SK-N-SH (cell line): ENCODE measurements at regions not wholly inside any gene's neighbourhood (a gene's known extent, or its start where the extent isn't known, plus 50 kb on each side); places are given as distances from the start of the nearest gene placed in this dataset.
"Not testable (repeated sequence)": the region's sequence is repeated elsewhere in the genome, so short reads cannot be mapped to it uniquely, and the experiment has no call there.

Experiments
- FOXM1 ChIP-seq: IDR thresholded peaks from 2 replicates; pipeline ENCODE4 v1.4.0; 2012; ENCODE audit warnings: low read depth, mild to moderate bottlenecking
- MXI1 ChIP-seq: IDR thresholded peaks from 2 replicates; pipeline ENCODE4 v1.6.1; 2012; ENCODE audit warnings: mild to moderate bottlenecking, low read depth, low read length, improper control_type of control experiment
- NRF1 ChIP-seq: IDR thresholded peaks from 2 replicates; pipeline ENCODE4 v1.6.1; 2012; ENCODE audit warnings: low read depth, mild to moderate bottlenecking, low read length
- RCOR1 ChIP-seq: fragments of 150-350 bp; IDR thresholded peaks from 2 replicates; pipeline ENCODE4 v1.6.1; 2017; ENCODE audit warnings: antibody characterized with exemption, low read length
- SMC3 ChIP-seq: IDR thresholded peaks from 2 replicates; pipeline ENCODE4 v1.6.1; 2012; ENCODE audit warnings: low read depth, low read length, improper control_type of control experiment
- TF ChIP-seq, protein P1 (sequence below): fragments of 200-600 bp; sonication (generic); IDR thresholded peaks from 2 replicates; pipeline ENCODE4 v1.6.1; 2017; ENCODE audit warnings: antibody characterized with exemption, mild to moderate bottlenecking, moderate library complexity

DNA sequence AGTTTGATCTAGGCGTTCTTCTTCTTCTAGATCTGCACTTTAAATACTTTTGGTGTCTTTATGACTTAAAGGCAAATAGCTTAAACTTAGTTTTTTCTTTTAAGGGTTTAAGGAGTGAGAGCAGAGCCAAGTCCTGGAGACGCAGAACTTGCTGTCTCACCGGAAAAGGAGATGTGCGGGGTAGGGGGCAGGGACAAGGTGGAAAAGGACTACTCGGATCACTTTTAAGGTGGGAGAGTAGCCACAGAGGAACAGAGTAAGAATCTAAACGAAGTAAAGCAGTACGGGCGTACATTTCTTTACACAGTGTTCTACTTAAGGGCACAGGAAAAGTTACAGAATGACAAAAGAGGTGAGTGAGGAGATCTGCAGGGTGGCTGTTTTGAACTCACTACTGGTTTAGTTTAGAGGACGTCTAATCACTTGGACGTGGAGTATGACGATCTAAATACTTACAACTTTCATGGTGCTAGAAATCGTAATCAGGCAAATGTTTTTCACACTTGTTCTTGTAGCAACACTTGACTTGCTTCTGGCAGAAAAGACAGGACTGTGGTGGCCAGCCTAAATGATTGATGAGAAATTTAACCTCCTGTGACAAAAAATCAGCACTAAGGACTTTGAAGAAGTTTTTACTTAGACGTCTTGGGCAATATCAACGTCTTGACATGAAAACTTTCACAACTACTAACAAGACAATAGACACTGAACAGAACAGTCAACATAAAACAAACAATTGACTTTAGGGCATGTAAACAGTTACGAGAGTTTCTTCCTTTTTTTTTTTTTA, 127.0 kb downstream of the ART5 start:
- not testable (repeated sequence) for TF ChIP-seq FOXM1, SMC3, MXI1, NRF1, RCOR1
- TF ChIP-seq, protein P1, sequence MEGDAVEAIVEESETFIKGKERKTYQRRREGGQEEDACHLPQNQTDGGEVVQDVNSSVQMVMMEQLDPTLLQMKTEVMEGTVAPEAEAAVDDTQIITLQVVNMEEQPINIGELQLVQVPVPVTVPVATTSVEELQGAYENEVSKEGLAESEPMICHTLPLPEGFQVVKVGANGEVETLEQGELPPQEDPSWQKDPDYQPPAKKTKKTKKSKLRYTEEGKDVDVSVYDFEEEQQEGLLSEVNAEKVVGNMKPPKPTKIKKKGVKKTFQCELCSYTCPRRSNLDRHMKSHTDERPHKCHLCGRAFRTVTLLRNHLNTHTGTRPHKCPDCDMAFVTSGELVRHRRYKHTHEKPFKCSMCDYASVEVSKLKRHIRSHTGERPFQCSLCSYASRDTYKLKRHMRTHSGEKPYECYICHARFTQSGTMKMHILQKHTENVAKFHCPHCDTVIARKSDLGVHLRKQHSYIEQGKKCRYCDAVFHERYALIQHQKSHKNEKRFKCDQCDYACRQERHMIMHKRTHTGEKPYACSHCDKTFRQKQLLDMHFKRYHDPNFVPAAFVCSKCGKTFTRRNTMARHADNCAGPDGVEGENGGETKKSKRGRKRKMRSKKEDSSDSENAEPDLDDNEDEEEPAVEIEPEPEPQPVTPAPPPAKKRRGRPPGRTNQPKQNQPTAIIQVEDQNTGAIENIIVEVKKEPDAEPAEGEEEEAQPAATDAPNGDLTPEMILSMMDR = not testable (repeated sequence)
